ENCODE measurements at regions not wholly inside any gene's neighbourhood (a gene's known extent, or its start where the extent isn't known, plus 50 kb on each side); places are given as distances from the start of the nearest gene placed in this dataset.

- no peak for TF ChIP-seq POLR2AphosphoS5 (IDR thresholded peaks at IDR 0.05; ENCODE audit: low read depth, low read length)
- no peak for TF ChIP-seq POLR2A (IDR thresholded peaks at IDR 0.05; ENCODE audit: low read depth, low read length)
- no peak for TF ChIP-seq TAF1 (IDR thresholded peaks at IDR 0.05; ENCODE audit: low read depth, low read length)
- TF ChIP-seq PAX5 (IDR thresholded peaks at IDR 0.05; ENCODE audit: insufficient read depth, low read length, severe bottlenecking): no peak
Observed at GRCh38 chr21:15667819-15668218, 62.0 kb upstream of the USP25 start.
